ENCODE measurements at regions not wholly inside any gene's neighbourhood (a gene's known extent, or its start where the extent isn't known, plus 50 kb on each side); places are given as distances from the start of the nearest gene placed in this dataset.

GRCh38 chr11:39628311-39628710 is 1831.1 kb downstream of the LRRC4C start:
- TF ChIP-seq CTCF (conservative IDR thresholded peaks at IDR 0.05; ENCODE audit: low read length) (no peak), EZH2phosphoT487 (IDR thresholded peaks at IDR 0.05; ENCODE audit: borderline replicate concordance, low read depth, low read length) (no peak)
